PC-3 (cell line): ENCODE measurements at regions not wholly inside any gene's neighbourhood (a gene's known extent, or its start where the extent isn't known, plus 50 kb on each side); places are given as distances from the start of the nearest gene placed in this dataset.
"Not testable (repeated sequence)": the region's sequence is repeated elsewhere in the genome, so short reads cannot be mapped to it uniquely, and the experiment has no call there.

Experiments used
- ATAC-seq: fragments of 200-7000 bp; cut with Tn5 transposase; 2 replicates; pipeline ENCODE4 v1.9.1; 2020; ENCODE audit warnings: mild to moderate bottlenecking, moderate library complexity
- BruUV-seq: library from RNA; stranded (reverse); fragments of 400-500 nt; replicated peaks from 2 replicates; lab custom pipeline; 2021; lab: Mats Ljungman, UMichigan
- CTCF ChIA-PET: fragments of 300-600 bp; sonication (Branson Sonifier 250); formaldehyde crosslinking; loops from one replicate; lab custom pipeline; 2022; ENCODE audit warnings: antibody characterized with exemption; lab: Charles Lee
- POLR2A ChIA-PET: fragments of 300-600 bp; sonication (Branson Sonifier 250); formaldehyde crosslinking; loops from one replicate; lab custom pipeline; 2022; ENCODE audit warnings: antibody characterized with exemption; ENCODE audit not compliant: unreplicated experiment; lab: Charles Lee
- DNase-seq: peaks from one replicate; pipeline ENCODE4 v3.0.0-alpha.2; 2015
- H2AFZ ChIP-seq: fragments of 300-600 bp; sonication (generic); 2 replicates; pipeline ENCODE4 v1.6.0; 2016; ENCODE audit warnings: antibody characterized with exemption, low read length
- H3F3A ChIP-seq: fragments of 300-600 bp; sonication (generic); one replicate; pipeline ENCODE4 v1.6.0; 2017; ENCODE audit warnings: antibody characterized with exemption, low read length, control low read depth, mild to moderate bottlenecking; ENCODE audit not compliant: unreplicated experiment
- H3K27ac ChIP-seq: fragments of 300-600 bp; sonication (generic); 2 replicates; pipeline ENCODE4 v1.5.1; 2016; ENCODE audit warnings: mild to moderate bottlenecking, low read length
- H3K27me3 ChIP-seq: fragments of 300-600 bp; sonication (generic); 2 replicates; pipeline ENCODE4 v1.6.1; 2016; ENCODE audit warnings: low read length, mixed read lengths
- H3K36me3 ChIP-seq: fragments of 300-600 bp; sonication (generic); 2 replicates; pipeline ENCODE4 v1.6.1; 2016; ENCODE audit warnings: low read depth, mixed run types, low read length, mixed read lengths
- H3K4me1 ChIP-seq: fragments of 300-600 bp; sonication (generic); 2 replicates; pipeline ENCODE4 v1.5.1; 2016; ENCODE audit warnings: low read length; ENCODE audit not compliant: insufficient read depth
- H3K4me2 ChIP-seq: fragments of 300-600 bp; sonication (generic); 2 replicates; pipeline ENCODE4 v1.6.0; 2016; ENCODE audit warnings: low read length
- H3K4me3 ChIP-seq: fragments of 300-600 bp; sonication (generic); 2 replicates; pipeline ENCODE4 v1.5.1; 2016; ENCODE audit warnings: mild to moderate bottlenecking, low read length, mixed read lengths
- H3K79me2 ChIP-seq: fragments of 300-600 bp; sonication (generic); 2 replicates; pipeline ENCODE4 v1.6.1; 2017; ENCODE audit warnings: low read length, mixed read lengths
- H3K9ac ChIP-seq: fragments of 300-600 bp; sonication (generic); 2 replicates; pipeline ENCODE4 v1.6.0; 2016; ENCODE audit warnings: mild to moderate bottlenecking, low read length
- H3K9me2 ChIP-seq: fragments of 300-600 bp; sonication (generic); replicated peaks from 2 replicates; pipeline ENCODE4 v1.6.1; 2016; ENCODE audit warnings: mixed run types, low read length, mixed read lengths
- H3K9me3 ChIP-seq: fragments of 300-600 bp; sonication (generic); 2 replicates; pipeline ENCODE4 v1.6.1; 2016; ENCODE audit warnings: low read length, mixed read lengths
- H4K20me1 ChIP-seq: fragments of 300-600 bp; sonication (generic); 2 replicates; pipeline ENCODE4 v1.6.1; 2016; ENCODE audit warnings: low read length, mixed read lengths
- CTCF ChIP-seq: fragments of 300-600 bp; sonication (generic); conservative IDR thresholded peaks from 2 replicates; pipeline ENCODE4 v1.5.1; 2017; ENCODE audit warnings: antibody characterized with exemption, low read depth, mild to moderate bottlenecking, low read length
- EZH2 ChIP-seq: fragments of 300-600 bp; sonication (generic); IDR thresholded peaks from one replicate; pipeline ENCODE4 v1.6.1; 2017; ENCODE audit warnings: antibody characterized with exemption, mild to moderate bottlenecking, low read length; ENCODE audit not compliant: unreplicated experiment
- EZH2phosphoT487 ChIP-seq: fragments of 300-600 bp; sonication (generic); IDR thresholded peaks from 2 replicates; pipeline ENCODE4 v1.6.1; 2018; ENCODE audit warnings: mild to moderate bottlenecking, antibody characterized with exemption, low read length, borderline replicate concordance
- intact Hi-C: fragments of 100-400 bp; cut with micrococcal nuclease; formaldehyde crosslinking; loops from 2 replicates; pipeline ENCODE4 v1.9.0; 2023

GRCh38 chr12:102643879-102644575 lies 163.7 kb upstream of the IGF1 start:
- BruUV-seq, result no TSS peak
- no peaks in the 10 kb centered on the region for H3F3A ChIP-seq
- no peak overlapping the region for H2AFZ ChIP-seq
- no peak overlapping the region for H3K9ac ChIP-seq
- no peaks in the 10 kb centered on the region for H3K9me2 ChIP-seq
- no peak overlapping the region for H3K4me3 ChIP-seq
- no peak for DNase-seq
- no peak overlapping the region for H3K4me2 ChIP-seq
- H3K27me3 ChIP-seq, result no peaks in the 10 kb centered on the region
- no peak for TF ChIP-seq CTCF
- no peak for ATAC-seq
- H3K36me3 ChIP-seq, result no peaks in the 10 kb centered on the region
- intact Hi-C loops, result no loop called here
- H3K79me2 ChIP-seq, result no peaks in the 10 kb centered on the region
- peaks cover 13% of the 10 kb centered on the region for H3K9me3 ChIP-seq
- H4K20me1 ChIP-seq, result no peaks in the 10 kb centered on the region
- no peak overlapping the region for H3K27ac ChIP-seq
- CTCF ChIA-PET, result no interaction called here
- POLR2A ChIA-PET, result no interaction called here
- no peaks in the 10 kb centered on the region for H3K4me1 ChIP-seq

GRCh38 chr12:102642199-102642598 lies 161.8 kb upstream of the IGF1 start:
- Histone ChIP-seq H3K4me1 (no peaks in the 10 kb centered on the region), H4K20me1 (no peaks in the 10 kb centered on the region), H3K36me3 (no peaks in the 10 kb centered on the region), H3K27ac (no peak overlapping the region), H3K9me2 (no peaks in the 10 kb centered on the region), H3K9ac (no peak overlapping the region), H3K4me2 (no peak overlapping the region), H3K9me3 (peaks cover 16% of the 10 kb centered on the region), H3K79me2 (no peaks in the 10 kb centered on the region), H3K27me3 (no peaks in the 10 kb centered on the region), H3F3A (no peaks in the 10 kb centered on the region), H3K4me3 (no peak overlapping the region), H2AFZ (no peak overlapping the region)
- ChIA-PET POLR2A (interaction anchor here (0.6 kb wide), 1 partner anchor 23 kb away, joined by 7 read pairs; no protein-coding TSS in a partner anchor), CTCF (no interaction called here)
- DNase-seq (no peak), ATAC-seq (no peak)
- BruUV-seq, result no TSS peak
- intact Hi-C loops, result no loop called here
- TF ChIP-seq CTCF, result no peak
- TF ChIP-seq EZH2, result no peak
- TF ChIP-seq EZH2phosphoT487, result no peak

- H3K9me2 ChIP-seq, H3K36me3 ChIP-seq, CTCF ChIA-PET, H3K9ac ChIP-seq, intact Hi-C loops, H3K9me3 ChIP-seq, BruUV-seq, H3K4me1 ChIP-seq, H3K27me3 ChIP-seq, H3K4me2 ChIP-seq, H3F3A ChIP-seq, H2AFZ ChIP-seq, ATAC-seq, H3K27ac ChIP-seq, H3K79me2 ChIP-seq, H3K4me3 ChIP-seq, POLR2A ChIA-PET, H4K20me1 ChIP-seq, DNase-seq: not testable (repeated sequence)
These were observed 160.3 kb upstream of the IGF1 start for GRCh38 chr12:102640658-102641057.
